Upper lobe of left lung (tissue), 4 donors: ENCODE measurements at regions not wholly inside any gene's neighbourhood (a gene's known extent, or its start where the extent isn't known, plus 50 kb on each side); places are given as distances from the start of the nearest gene placed in this dataset.

Source experiments
- CTCF ChIP-seq, 6 experiments: fragments of 450-650 bp in 4 of 6; fragments of 200-600 bp in 2 of 6; sonication (generic) in 2 of 6; IDR thresholded peaks; one replicate each; pipeline ENCODE4 v1.5.1; 2016 to 2019; ENCODE audit warnings: antibody characterized with exemption in 6 of 6
- POLR2AphosphoS5 ChIP-seq, 2 donors: sonication (generic); formaldehyde crosslinking; IDR thresholded peaks; one replicate each; pipeline ENCODE4 v1.5.1; 2017; ENCODE audit warnings: antibody characterized with exemption in 2 of 2

- TF ChIP-seq CTCF (IDR thresholded peaks at IDR 0.05), result no peak
- peak in 1 of 2 donors; percentile 61 for TF ChIP-seq POLR2AphosphoS5 (IDR thresholded peaks at IDR 0.05)
These were observed 102.5 kb downstream of the EFNB1 start for GRCh38 chrX:68931345-68931744.
